ENCODE measurements at regions not wholly inside any gene's neighbourhood (a gene's known extent, or its start where the extent isn't known, plus 50 kb on each side); places are given as distances from the start of the nearest gene placed in this dataset.

DNA sequence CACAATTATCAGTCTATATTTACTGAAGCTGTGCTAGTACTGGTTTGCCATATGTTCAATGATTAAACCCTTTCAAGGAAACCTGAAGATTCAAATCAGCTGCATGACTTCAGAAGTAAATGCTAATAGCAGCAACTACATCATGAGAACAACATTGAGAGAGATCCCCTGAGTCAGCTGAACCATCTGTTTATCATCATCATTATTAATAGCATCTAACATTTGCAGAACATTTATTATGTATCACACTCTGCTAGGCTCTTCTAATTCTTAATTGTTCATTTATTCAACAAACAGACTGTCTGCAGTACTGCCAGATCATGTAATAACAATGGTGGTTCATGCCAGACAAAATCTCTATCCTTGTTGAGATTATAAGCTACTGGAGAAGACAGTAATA, 157.4 kb downstream of the KLHL28 start:
- TF ChIP-seq, protein P1, sequence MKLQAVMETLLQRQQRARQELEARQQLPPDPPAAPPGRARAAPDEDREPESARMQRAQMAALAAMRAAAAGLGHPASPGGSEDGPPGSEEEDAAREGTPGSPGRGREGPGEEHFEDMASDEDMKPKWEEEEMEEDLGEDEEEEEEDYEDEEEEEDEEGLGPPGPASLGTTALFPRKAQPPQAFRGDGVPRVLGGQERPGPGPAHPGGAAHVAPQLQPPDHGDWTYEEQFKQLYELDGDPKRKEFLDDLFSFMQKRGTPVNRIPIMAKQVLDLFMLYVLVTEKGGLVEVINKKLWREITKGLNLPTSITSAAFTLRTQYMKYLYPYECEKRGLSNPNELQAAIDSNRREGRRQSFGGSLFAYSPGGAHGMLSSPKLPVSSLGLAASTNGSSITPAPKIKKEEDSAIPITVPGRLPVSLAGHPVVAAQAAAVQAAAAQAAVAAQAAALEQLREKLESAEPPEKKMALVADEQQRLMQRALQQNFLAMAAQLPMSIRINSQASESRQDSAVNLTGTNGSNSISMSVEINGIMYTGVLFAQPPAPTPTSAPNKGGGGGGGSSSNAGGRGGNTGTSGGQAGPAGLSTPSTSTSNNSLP (IDR thresholded peaks at IDR 0.05; ENCODE audit: low read depth, low read length) = no peak
- TF ChIP-seq, protein P2, sequence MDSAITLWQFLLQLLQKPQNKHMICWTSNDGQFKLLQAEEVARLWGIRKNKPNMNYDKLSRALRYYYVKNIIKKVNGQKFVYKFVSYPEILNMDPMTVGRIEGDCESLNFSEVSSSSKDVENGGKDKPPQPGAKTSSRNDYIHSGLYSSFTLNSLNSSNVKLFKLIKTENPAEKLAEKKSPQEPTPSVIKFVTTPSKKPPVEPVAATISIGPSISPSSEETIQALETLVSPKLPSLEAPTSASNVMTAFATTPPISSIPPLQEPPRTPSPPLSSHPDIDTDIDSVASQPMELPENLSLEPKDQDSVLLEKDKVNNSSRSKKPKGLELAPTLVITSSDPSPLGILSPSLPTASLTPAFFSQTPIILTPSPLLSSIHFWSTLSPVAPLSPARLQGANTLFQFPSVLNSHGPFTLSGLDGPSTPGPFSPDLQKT (CRISPR knock-in tag; IDR thresholded peaks at IDR 0.05; ENCODE audit: borderline replicate concordance) = no peak
- TF ChIP-seq, protein P3, sequence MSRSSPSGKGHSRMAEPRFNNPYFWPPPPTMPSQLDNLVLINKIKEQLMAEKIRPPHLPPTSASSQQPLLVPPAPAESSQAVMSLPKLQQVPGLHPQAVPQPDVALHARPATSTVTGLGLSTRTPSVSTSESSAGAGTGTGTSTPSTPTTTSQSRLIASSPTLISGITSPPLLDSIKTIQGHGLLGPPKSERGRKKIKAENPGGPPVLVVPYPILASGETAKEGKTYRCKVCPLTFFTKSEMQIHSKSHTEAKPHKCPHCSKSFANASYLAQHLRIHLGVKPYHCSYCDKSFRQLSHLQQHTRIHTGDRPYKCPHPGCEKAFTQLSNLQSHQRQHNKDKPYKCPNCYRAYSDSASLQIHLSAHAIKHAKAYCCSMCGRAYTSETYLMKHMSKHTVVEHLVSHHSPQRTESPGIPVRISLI (CRISPR knock-in tag; IDR thresholded peaks at IDR 0.05; ENCODE audit: borderline replicate concordance) = no peak
- TF ChIP-seq CENPX (CRISPR knock-in tag; IDR thresholded peaks at IDR 0.05) (no peak), ZNF274 (CRISPR knock-in tag; IDR thresholded peaks at IDR 0.05) (no peak), ZBTB8A (CRISPR knock-in tag; IDR thresholded peaks at IDR 0.05; ENCODE audit: borderline replicate concordance, low read depth) (no peak)

Data from HepG2 (cell line).